Stomach (tissue), 8 donors: ENCODE measurements at regions not wholly inside any gene's neighbourhood (a gene's known extent, or its start where the extent isn't known, plus 50 kb on each side); places are given as distances from the start of the nearest gene placed in this dataset.
A peak's percentile ranks its signal among the peaks of the same experiment; 100 is the strongest.

Experiments
- DNase-seq, 2 donors: peaks; one replicate each; pipeline versions ENCODE4 v3.0.0 to v3.0.0-alpha.2; 2013 to 2019
- H3K27ac ChIP-seq, 5 donors: fragments of 200-600 bp in 4 of 5; sonication (generic) in 4 of 5; one replicate each; pipeline ENCODE4 v1.5.1; 2013 to 2019; ENCODE audit warnings: mild to moderate bottlenecking in 1 of 5, moderate library complexity in 1 of 5
- H3K27me3 ChIP-seq, 3 donors: fragments of 200-600 bp; sonication (generic); one replicate each; pipeline ENCODE4 v1.5.1; 2017 to 2019; ENCODE audit warnings: mixed run types in 1 of 3
- H3K36me3 ChIP-seq, 4 donors: fragments of 200-600 bp; sonication (generic); 1 replicate in 3 of 4; 2 replicates in 1 of 4; pipeline ENCODE4 v1.5.1; 2016 to 2019
- H3K4me1 ChIP-seq, 4 donors: fragments of 200-600 bp; sonication (generic); one replicate each; pipeline ENCODE4 v1.5.1; 2016 to 2019
- H3K4me3 ChIP-seq, 4 donors: fragments of 200-600 bp; sonication (generic) in 3 of 4; one replicate each; pipeline ENCODE4 v1.5.1; 2016 to 2019; ENCODE audit warnings: mild to moderate bottlenecking in 1 of 4
- H3K9me3 ChIP-seq, 4 donors: fragments of 200-600 bp; sonication (generic); one replicate each; pipeline ENCODE4 v1.5.1; 2016 to 2019
- CTCF ChIP-seq, 7 experiments: fragments of 450-650 bp in 4 of 7; fragments of 200-600 bp in 3 of 7; sonication (generic) in 3 of 7; IDR thresholded peaks; one replicate each; pipeline ENCODE4 v1.5.1; 2016 to 2019; ENCODE audit warnings: antibody characterized with exemption in 7 of 7, control low read depth in 2 of 7, mild to moderate bottlenecking in 1 of 7
- EP300 ChIP-seq: sonication (generic); formaldehyde crosslinking; IDR thresholded peaks from one replicate; pipeline ENCODE4 v1.6.1; 2017; ENCODE audit warnings: antibody characterized with exemption
- POLR2A ChIP-seq, 4 donors: fragments of 450-650 bp; IDR thresholded peaks; one replicate each; pipeline ENCODE4 v1.6.1; 2016; ENCODE audit warnings: antibody characterized with exemption in 4 of 4, control low read depth in 2 of 4, mild to moderate bottlenecking in 1 of 4, moderate library complexity in 1 of 4
- POLR2AphosphoS5 ChIP-seq, 3 donors: sonication (generic); formaldehyde crosslinking; IDR thresholded peaks; one replicate each; pipeline ENCODE4 v1.6.1; 2016; ENCODE audit warnings: antibody characterized with exemption in 3 of 3
- WGBS, 5 donors: extraction: QIAGEN DNeasy Blood & Tissue Kit in 3 of 5; methylation state at CpG; one replicate each; pipeline versions ENCODE4 v1.1.5 to v1.1.7; 2013 to 2018; 5-methylcytosine and 5-hydroxymethylcytosine counted together
- intact Hi-C: fragments of 100-400 bp; cut with DNase I; formaldehyde crosslinking; loops from one replicate; pipeline ENCODE4 v1.15.1; 2023; ENCODE audit warnings: low total_unique reads
- donor health status: healthy with polysubstance abuse.
- donor health status: Bipolar disorder and iron deficiency.
- donor health status: healthy.

- TF ChIP-seq EP300 (no peak), POLR2AphosphoS5 (IDR thresholded peaks at IDR 0.05) (peak in 1 of 3 donors; percentile 52)
- intact Hi-C loops, result no loop called here
- Histone ChIP-seq H3K27me3 (no peaks in the 10 kb centered on the region), H3K27ac (peak overlapping the region in 4 of 5 donors; percentile 42 to 68 (median 62)), H3K4me1 (peaks cover 28 to 39% (median 37%) of the 10 kb centered on the region in 4 donors), H3K9me3 (peaks cover 0 to 10% (median 6%) of the 10 kb centered on the region in 4 donors), H3K36me3 (no peaks in the 10 kb centered on the region), H3K4me3 (no peak overlapping the region)
- DNase-seq, result peak; percentile 53 to 55
- 52 to 58% (median 56%) methylated on average over 12 of the region's 12 CpGs for WGBS, 5 donors
Observed at GRCh38 chr7:155916926-155917655, 104.8 kb upstream of the SHH start.

GRCh38 chr7:155914341-155914740 is 102.1 kb upstream of the SHH start:
- intact Hi-C loops, result no loop called here
- TF ChIP-seq POLR2AphosphoS5 (IDR thresholded peaks at IDR 0.05) (no peak), EP300 (no peak), CTCF (IDR thresholded peaks at IDR 0.05) (no peak), POLR2A (IDR thresholded peaks at IDR 0.05) (no peak)
- Histone ChIP-seq H3K36me3 (no peaks in the 10 kb centered on the region), H3K4me1 (peaks cover 12 to 23% (median 19%) of the 10 kb centered on the region in 4 donors), H3K4me3 (no peak overlapping the region), H3K9me3 (peaks cover 0 to 26% (median 6%) of the 10 kb centered on the region in 4 donors), H3K27ac (no peak overlapping the region), H3K27me3 (no peaks in the 10 kb centered on the region)
- 73 to 84% (median 82%) methylated on average over 3 to 10 of the region's 10 CpGs for WGBS, 5 donors
- no peak for DNase-seq

GRCh38 chr7:155913719-155914118 is 101.5 kb upstream of the SHH start:
- 65 to 88% (median 82%) methylated on average over 5 to 11 of the region's 11 CpGs for WGBS, 5 donors
- H3K27ac ChIP-seq, result no peak overlapping the region

GRCh38 chr7:155913291-155913690 is 101.0 kb upstream of the SHH start:
- TF ChIP-seq EP300, result no peak
- no peak for TF ChIP-seq POLR2AphosphoS5 (IDR thresholded peaks at IDR 0.05)
- no peak for TF ChIP-seq POLR2A (IDR thresholded peaks at IDR 0.05)
- no peak for TF ChIP-seq CTCF (IDR thresholded peaks at IDR 0.05)
- Histone ChIP-seq H3K27ac (no peak overlapping the region), H3K4me1 (peaks cover 8 to 14% (median 11%) of the 10 kb centered on the region in 4 donors), H3K27me3 (no peaks in the 10 kb centered on the region), H3K36me3 (no peaks in the 10 kb centered on the region), H3K9me3 (peaks cover 0 to 26% (median 7%) of the 10 kb centered on the region in 4 donors), H3K4me3 (no peak overlapping the region)
- 61 to 81% (median 79%) methylated on average over 7 of the region's 7 CpGs for WGBS, 5 donors
- DNase-seq, result no peak
- intact Hi-C loops, result no loop called here

More at GRCh38 chr7:155913719-155914118, 101.5 kb upstream of the SHH start:
- H3K4me1 ChIP-seq, result peaks cover 9 to 18% (median 14%) of the 10 kb centered on the region in 4 donors
- H3K4me3 ChIP-seq, result no peak overlapping the region
- intact Hi-C loops, result no loop called here
- TF ChIP-seq POLR2AphosphoS5 (IDR thresholded peaks at IDR 0.05) (no peak), EP300 (no peak), CTCF (IDR thresholded peaks at IDR 0.05) (no peak), POLR2A (IDR thresholded peaks at IDR 0.05) (no peak)
- no peak for DNase-seq
- peaks cover 0 to 26% (median 7%) of the 10 kb centered on the region in 4 donors for H3K9me3 ChIP-seq
- no peaks in the 10 kb centered on the region for H3K27me3 ChIP-seq
- H3K36me3 ChIP-seq, result no peaks in the 10 kb centered on the region
